Fibroblast of skin of right biceps (primary cell): ENCODE measurements at regions not wholly inside any gene's neighbourhood (a gene's known extent, or its start where the extent isn't known, plus 50 kb on each side); places are given as distances from the start of the nearest gene placed in this dataset.
A peak's percentile ranks its signal among the peaks of the same experiment; 100 is the strongest.

Experiments
- DNase-seq: peaks from one replicate; pipeline ENCODE4 v3.0.0-alpha.2; 2013

DNA sequence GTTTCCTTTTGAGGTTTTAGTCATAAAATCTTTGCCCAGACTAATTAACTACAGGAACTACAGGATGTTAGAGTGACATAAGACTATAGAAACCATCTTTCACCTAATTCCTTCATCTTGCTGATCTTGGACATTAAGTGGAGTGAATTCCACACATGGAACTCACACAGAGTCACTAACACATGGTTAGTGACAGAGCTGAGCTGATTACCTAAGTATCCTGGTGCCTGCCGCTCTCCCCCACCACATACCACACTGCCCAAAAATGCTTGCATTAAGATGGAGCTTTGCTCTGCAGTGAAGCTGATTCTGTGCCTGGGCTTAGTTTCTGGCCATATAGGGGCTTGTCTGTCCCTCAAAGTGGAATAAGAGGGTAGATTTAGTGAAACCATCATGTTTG lies 332.9 kb upstream of the NT5C1B start:
- DNase-seq: peak; percentile 86

DNA sequence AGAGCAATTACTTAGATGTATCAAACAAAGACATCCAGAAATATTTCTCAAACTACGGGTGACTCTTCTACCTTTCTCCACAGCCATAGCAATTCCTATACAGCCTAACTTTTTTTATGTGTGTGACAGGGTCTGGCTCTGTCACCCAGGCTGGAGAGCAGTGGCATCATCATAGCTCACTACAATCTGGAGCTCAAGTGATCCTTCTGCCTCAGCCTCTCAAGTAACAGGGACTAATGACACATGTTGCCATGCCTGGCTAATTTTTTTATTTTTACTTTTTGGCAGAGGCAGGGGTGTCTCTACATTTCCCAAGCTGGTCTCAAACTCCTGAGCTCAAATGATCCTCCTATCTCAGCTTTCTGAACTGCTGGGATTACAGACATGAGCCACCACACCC lies 328.9 kb upstream of the NT5C1B start:
- DNase-seq: no peak

DNA sequence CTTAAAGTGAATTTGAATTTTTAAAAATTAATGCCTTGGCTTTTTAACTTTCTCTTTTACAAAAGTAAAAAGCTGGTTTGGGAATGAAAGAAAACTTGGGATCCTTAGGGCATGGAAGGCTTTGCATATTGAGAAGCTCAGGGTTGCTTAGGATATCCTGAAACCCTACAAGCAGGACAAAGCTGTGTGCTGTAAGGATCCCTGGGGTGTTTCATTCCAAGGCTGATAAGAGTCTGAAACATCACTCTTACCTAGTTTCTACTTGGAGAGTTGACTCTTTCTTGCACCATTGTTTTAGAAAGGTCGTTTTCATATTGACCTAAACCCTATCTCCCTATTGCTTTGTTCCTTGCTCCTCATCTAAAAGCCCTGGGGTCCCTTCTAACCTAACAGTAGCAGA lies 325.9 kb upstream of the NT5C1B start:
- no peak for DNase-seq

DNA sequence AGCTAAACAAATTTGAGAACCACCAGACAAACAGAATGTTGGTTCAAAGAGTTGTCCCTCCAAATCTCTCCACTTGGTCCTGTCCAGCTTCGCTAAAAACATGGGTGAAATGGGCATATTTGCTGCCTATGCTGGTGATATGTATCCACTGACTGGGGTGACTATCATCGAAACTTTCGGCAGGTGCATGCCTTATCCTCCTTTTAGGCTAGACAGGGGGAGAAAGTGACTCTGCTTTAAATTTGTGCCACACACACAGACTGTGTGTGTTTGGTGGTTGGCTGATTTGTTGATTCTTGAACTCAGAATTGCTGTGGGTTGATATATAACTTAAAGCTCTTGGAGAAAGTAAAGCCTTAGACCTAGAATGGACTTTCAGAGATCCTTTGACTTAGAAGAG lies 324.1 kb upstream of the NT5C1B start:
- no peak for DNase-seq

DNA sequence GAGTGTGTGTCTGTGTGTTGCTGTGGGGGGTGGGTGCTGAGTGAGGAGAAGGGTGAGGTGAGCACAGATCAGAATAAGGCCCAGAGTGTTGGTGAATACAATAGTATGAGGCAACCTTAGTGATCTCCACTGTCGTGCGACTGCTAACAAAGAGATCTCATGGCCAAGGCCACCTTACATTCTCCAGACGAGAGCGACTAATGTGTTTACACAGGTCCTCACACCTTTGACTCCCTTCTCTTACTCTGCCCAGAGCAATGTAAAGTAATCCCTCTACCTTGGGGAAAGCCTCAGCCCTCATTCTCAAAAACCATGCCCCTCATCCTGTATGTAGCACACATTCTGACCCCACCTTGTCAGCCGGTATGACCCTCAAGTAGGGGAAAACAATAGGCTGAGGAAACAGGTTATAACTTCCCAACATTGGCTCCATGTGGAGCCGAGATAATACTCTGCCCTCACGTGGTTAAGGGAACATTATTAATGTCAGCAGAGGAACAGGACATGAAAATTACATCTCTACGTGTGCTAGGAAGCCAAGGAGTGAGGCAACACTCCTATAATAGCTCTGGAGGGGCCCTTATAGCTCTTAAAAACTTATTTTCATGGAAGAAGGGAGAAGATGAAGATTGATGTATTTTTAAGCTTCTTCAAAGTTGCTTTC lies 323.0 kb upstream of the NT5C1B start:
- DNase-seq: no peak

GRCh38 chr2:18911416-18911815 lies 322.0 kb upstream of the NT5C1B start:
- DNase-seq: no peak

DNA sequence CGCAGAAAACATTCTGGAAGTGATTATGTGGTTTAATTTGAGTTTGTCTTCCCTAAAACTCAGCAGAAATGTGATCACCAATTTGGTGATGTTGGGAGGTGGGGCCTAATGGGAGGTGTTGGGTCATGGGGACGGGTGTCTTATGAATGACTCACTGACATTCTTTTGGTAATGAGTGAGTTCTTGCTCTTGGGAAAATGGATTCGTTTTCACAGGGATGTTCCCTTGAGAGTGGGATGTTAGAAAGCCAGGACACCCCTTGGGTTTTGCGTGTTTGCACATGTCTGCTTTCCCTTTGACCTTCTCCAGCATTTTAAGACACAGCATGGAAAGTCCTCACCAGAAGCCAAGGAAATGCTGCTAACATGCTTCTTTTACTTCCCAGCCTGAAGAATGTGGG lies 321.5 kb upstream of the NT5C1B start:
- peak; percentile 96 for DNase-seq

DNA sequence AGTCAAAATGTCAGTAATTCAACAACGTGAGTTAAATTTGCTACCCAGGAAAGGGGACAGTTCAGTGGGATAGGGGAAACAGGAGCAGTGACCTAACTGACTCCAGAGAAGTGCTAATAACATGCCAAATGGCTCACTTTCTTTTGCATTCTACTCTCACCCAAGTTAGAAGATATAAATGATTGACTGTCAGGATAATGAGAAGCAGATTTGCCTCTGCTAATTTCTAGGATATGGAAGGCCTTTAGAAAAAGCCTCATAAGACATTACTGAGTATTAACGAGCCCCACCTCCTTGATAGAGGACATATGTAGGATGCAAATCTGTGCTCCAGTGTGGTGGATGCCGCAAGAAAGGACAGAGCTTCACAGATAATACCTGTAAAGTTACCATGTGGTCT lies 318.6 kb upstream of the NT5C1B start:
- DNase-seq: no peak

DNA sequence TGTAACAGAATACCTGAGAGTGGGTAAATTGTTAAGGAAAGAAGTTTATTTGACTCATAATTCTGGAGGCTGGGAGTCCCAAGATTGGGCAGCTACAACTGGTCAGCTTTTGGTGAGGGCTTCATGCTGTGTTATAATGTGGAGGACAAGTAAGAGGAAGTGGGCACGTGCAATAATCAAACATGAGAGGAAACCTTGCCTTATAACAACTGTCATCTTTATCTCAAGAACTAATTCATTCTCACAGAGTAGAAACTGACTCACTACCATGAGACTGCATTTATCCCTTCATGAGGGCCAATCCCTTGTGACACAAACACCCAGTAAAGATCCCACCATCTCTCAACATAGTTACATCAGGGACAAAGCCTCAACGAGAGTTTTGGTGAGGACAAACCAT lies 318.1 kb upstream of the NT5C1B start:
- DNase-seq: no peak

DNA sequence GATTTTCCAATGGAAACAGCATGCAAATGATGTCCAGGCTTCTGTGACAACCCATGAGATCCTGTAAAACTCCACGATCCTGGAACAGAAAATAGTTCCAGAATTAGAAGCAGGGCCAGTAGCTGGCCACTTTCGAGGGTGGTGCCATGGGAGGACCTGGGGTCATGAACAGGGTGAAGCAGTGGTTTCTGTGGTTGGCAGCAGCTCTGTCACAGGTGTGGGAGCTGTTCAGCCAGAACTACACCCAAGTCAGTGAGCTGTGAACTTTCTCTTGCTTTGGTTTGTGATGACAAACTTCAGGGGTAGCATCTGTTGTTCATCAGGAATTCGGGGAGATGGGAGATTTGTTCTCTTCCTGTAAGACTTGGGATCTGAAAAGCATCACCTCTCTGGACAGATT lies 314.4 kb upstream of the NT5C1B start:
- DNase-seq: no peak

GRCh38 chr2:18901242-18901641 lies 311.9 kb upstream of the NT5C1B start:
- no peak for DNase-seq

- no peak for DNase-seq
Measured at GRCh38 chr2:18900691-18901141, 311.3 kb upstream of the NT5C1B start.

GRCh38 chr2:18899725-18900124 lies 310.4 kb upstream of the NT5C1B start:
- no peak for DNase-seq

- no peak for DNase-seq
Measured at GRCh38 chr2:18898271-18898670, 308.9 kb upstream of the NT5C1B start.

DNA sequence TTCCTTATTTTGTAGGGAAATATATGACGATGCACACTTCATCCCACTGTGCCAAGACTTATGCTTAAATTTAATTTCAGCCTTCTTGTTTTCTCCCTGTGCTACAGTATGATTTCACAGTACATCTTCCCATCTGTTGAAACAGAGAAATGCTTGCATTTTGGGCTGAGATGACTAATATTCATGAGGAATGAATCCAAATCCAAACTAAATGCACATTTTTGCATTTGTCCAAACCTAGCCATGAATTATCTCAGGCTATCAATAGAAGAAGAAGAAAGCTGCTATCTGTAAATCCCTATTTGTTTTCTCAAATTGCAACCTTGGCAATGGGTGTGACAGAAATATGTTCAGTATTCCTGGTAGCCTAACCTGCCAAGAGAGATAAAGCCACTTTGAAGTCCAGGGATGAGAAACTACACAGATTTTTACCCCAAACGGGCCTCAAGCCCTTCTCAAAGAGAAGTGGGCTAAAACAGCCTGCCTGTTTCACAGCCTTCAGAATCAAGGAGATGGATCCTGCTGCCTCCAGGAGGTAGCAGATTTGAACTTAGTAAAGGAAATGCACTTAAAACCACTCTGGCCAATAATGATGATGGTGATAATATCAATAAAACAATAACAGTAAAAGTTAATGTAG lies 306.9 kb upstream of the NT5C1B start:
- peak; percentile 63 for DNase-seq

DNA sequence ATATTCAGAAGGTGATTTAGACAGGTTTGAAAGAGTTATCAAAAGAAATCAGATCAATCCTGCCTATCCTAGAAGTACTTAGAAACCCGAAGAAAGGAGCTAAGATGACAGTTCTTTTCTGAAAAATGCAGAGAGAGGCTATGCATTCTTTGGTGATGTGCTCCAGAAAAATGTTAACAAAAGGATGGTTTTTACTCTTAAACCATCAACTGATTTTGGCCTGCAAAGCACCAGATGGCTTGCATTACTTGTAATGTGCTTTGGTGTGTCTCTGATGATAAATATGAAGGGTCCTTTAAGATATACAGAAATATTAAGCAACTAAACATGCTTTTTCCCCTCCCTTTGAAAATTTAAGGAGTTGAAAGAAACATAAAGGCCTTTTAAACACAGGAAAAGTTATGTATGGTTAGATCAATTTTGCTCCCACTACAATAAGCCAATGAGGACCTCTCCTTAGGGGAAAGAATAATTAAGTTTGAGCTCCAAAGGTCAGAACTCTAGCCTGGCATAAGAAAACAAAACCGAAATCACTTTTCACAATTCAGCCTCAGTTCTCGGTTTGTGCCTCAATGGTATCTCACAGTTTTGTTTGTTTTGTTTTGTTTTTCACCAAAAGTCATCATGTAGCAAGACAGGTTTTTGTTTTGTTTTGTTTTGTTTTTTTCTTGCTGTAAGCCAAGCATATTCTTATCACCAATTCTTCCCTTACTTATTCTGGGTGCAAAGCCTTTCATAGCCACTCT lies 302.4 kb upstream of the NT5C1B start:
- DNase-seq: peak; percentile 64

GRCh38 chr2:18889565-18890332 lies 300.4 kb upstream of the NT5C1B start:
- no peak for DNase-seq

DNA sequence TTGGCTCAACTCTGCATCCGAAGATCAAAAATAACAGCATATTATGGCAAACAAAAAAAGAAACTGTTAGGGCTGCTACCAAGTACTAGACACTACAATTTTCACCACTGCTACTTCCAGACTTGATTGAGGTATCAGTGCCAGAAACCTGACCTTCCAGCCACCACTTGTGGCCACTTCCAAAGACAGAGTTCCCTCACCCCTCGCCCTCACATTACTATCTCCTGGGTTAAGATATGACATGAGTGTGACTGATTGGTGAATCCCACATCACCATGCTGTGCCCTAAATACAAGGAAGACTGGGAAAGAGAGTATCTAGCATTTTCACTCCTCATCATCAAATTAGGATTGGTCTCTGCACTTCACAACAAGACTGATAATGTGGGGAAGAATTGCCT lies 296.1 kb upstream of the NT5C1B start:
- no peak for DNase-seq

- peak; percentile 38 for DNase-seq
Measured at GRCh38 chr2:18883616-18884456, 294.5 kb upstream of the NT5C1B start.

DNA sequence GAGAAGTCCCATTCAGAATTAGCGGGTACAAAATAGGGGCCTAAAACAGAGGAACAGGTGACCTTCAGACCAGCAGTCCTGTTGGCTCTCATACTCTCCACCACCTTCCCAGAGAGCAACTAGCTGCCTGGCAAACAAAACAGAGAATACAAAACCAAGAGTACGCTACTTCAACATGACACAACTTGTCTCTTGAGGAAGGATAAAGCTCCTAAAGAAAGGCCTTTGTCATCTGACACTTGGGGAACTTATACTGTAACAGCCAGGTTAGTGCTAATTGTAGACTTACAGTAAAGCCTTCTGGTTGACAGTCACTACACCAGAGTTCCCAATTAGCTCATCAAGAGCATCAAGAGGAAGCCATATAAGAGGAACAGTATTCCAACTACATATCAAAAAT lies 282.1 kb upstream of the NT5C1B start:
- DNase-seq: no peak

DNA sequence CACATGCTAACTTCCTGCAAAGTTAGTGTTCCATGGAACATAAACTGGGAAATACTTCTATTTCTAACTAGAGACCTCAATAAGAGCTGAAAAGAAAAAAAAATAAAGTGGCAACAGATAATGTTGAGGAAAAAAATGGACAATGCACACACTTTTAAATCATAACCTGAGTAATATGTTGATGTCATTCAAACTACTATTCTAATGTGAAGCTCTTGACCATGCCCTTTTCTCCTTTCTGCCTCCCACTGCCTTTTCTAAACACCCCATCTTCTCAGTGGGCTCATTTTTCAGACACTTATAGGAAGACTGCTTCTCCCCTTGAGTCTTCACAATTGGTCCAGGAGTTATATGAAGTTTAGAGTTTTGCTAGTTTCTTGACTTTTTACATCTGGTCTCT lies 280.9 kb upstream of the NT5C1B start:
- DNase-seq: no peak

DNA sequence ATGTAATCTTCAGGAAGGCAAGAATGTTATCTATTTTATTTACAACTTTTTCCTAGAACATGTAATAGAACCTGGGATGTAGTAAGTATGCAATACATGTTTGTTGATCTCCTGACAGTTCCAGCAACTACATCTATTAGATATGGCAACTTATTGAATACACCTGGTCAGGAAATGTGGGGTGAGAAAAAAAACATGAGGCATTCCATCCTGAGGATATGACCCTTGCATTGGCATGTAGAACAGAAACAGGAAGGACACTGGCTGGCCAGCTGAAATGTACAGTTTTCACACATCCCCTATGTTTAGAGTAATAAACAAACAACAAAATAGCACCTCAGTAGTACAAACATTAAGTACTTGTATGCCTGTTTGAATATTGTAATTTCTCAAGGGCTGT lies 272.6 kb upstream of the NT5C1B start:
- no peak for DNase-seq

GRCh38 chr2:18860179-18860578 lies 270.8 kb upstream of the NT5C1B start:
- DNase-seq: no peak
